H1 (cell line): ENCODE measurements at regions not wholly inside any gene's neighbourhood (a gene's known extent, or its start where the extent isn't known, plus 50 kb on each side); places are given as distances from the start of the nearest gene placed in this dataset.

Source experiments
- CTCF ChIA-PET: fragments of 300-600 bp; sonication (Branson Sonifier 250); formaldehyde crosslinking; loops from one replicate; lab custom pipeline; 2021; ENCODE audit not compliant: partially characterized antibody; lab: Charles Lee
- POLR2A ChIA-PET: fragments of 300-600 bp; sonication (Branson Sonifier 250); formaldehyde crosslinking; loops from one replicate; lab custom pipeline; 2021; ENCODE audit warnings: inconsistent platforms; ENCODE audit not compliant: partially characterized antibody; lab: Charles Lee
- DNase-seq, 2 experiments: peaks; one replicate each; pipeline versions ENCODE4 v3.0.0 to v3.0.0-alpha.2; 2010 to 2022; ENCODE audit warnings: low spot score in 2 of 2, low read depth in 1 of 2, mixed read lengths in 1 of 2
- FAIRE-seq: peaks from 2 replicates; lab custom pipeline; 2011; peaks lifted over from hg19 to GRCh38; lab: Jason Lieb, UNC
- H2AFZ ChIP-seq: 2 replicates; pipeline ENCODE4 v1.8.1; 2012; ENCODE audit warnings: low read length, inconsistent platforms
- H2AK5ac ChIP-seq: 2 replicates; pipeline ENCODE4 v1.6.1; 2013; ENCODE audit warnings: low read depth, low read length
- H2BK120ac ChIP-seq: replicated peaks from 2 replicates; pipeline ENCODE3; 2013; ENCODE audit warnings: low read depth, low read length, inconsistent platforms
- H2BK12ac ChIP-seq: 2 replicates; pipeline ENCODE4 v1.6.1; 2013; ENCODE audit warnings: low read depth, low read length
- H2BK15ac ChIP-seq: 2 replicates; pipeline ENCODE4 v1.6.1; 2013; ENCODE audit warnings: low read length
- H2BK20ac ChIP-seq: 2 replicates; pipeline ENCODE4 v1.6.1; 2013; ENCODE audit warnings: low read length
- H2BK5ac ChIP-seq: 2 replicates; pipeline ENCODE4 v1.6.1; 2013; ENCODE audit warnings: low read depth, low read length
- H3K14ac ChIP-seq: 2 replicates; pipeline ENCODE4 v1.6.1; 2013; ENCODE audit warnings: inconsistent platforms; ENCODE audit not compliant: insufficient read length
- H3K18ac ChIP-seq: 2 replicates; pipeline ENCODE4 v1.6.1; 2013; ENCODE audit warnings: low read length; ENCODE audit errors: extremely low read depth
- H3K23ac ChIP-seq: 2 replicates; pipeline ENCODE4 v1.6.1; 2013; ENCODE audit warnings: inconsistent platforms; ENCODE audit not compliant: insufficient read length
- H3K23me2 ChIP-seq: 2 replicates; pipeline ENCODE4 v1.6.1; 2013; ENCODE audit warnings: low read depth, low read length
- H3K27ac ChIP-seq: 2 replicates; pipeline ENCODE4 v1.6.1; 2011; ENCODE audit warnings: low read depth, low read length, inconsistent platforms
- H3K27me3 ChIP-seq, 4 experiments: replicated peaks in 1 of 4; 1 replicate in 1 of 4; 2 replicates in 3 of 4; pipeline versions ENCODE4 v1.6.1 to v1.8.1; 2011 to 2013; ENCODE audit warnings: low read length in 3 of 4, mild to moderate bottlenecking in 3 of 4, inconsistent platforms in 2 of 4, mixed read lengths in 2 of 4, moderate library complexity in 1 of 4; ENCODE audit not compliant: control insufficient read depth in 3 of 4, insufficient read depth in 3 of 4; ENCODE audit errors: extremely low read depth in 1 of 4
- H3K36me3 ChIP-seq, 4 experiments: 2 replicates each; pipeline versions ENCODE4 v1.6.1 to v1.8.1; 2011 to 2013; ENCODE audit warnings: mild to moderate bottlenecking in 4 of 4, low read length in 3 of 4, moderate library complexity in 2 of 4, control low read depth in 1 of 4, inconsistent platforms in 1 of 4; ENCODE audit not compliant: insufficient read depth in 4 of 4, control insufficient read depth in 2 of 4
- H3K4ac ChIP-seq: replicated peaks from 2 replicates; pipeline ENCODE3; 2013; ENCODE audit warnings: low read length, low read depth, mixed read lengths, inconsistent platforms; ENCODE audit not compliant: insufficient read length
- H3K4me1 ChIP-seq, 4 experiments: replicated peaks in 1 of 4; 1 replicate in 1 of 4; 2 replicates in 3 of 4; pipeline versions ENCODE4 v1.6.1 to v1.8.1; 2011 to 2013; ENCODE audit warnings: low read length in 3 of 4, inconsistent platforms in 2 of 4, mixed read lengths in 1 of 4; ENCODE audit not compliant: insufficient read depth in 4 of 4, control insufficient read depth in 3 of 4
- H3K4me2 ChIP-seq, 2 experiments: 2 replicates each; pipeline versions ENCODE4 v1.6.1 to v1.8.1; 2011 to 2013; ENCODE audit warnings: low read depth in 2 of 2, low read length in 2 of 2, control low read depth in 1 of 2, inconsistent platforms in 1 of 2, mild to moderate bottlenecking in 1 of 2; ENCODE audit not compliant: insufficient read depth in 1 of 2
- H3K4me3 ChIP-seq, 4 experiments: fragments of 200-600, 300-600 bp in 1 of 4; sonication (generic), shearing (Covaris generic), sonication (Bioruptor Twin) in 1 of 4; 2 replicates each; pipeline versions ENCODE4 v1.5.1 to v1.8.1; 2011 to 2016; ENCODE audit warnings: low read length in 4 of 4, low read depth in 3 of 4, control low read depth in 2 of 4, inconsistent platforms in 2 of 4, mild to moderate bottlenecking in 2 of 4, mixed read lengths in 1 of 4, moderate library complexity in 1 of 4; ENCODE audit not compliant: insufficient read depth in 2 of 4; ENCODE audit errors: extremely low read depth in 1 of 4
- H3K56ac ChIP-seq: replicated peaks from 2 replicates; pipeline ENCODE3; 2013; ENCODE audit warnings: low read depth, mild to moderate bottlenecking, mixed read lengths, low read length, inconsistent platforms; ENCODE audit not compliant: insufficient read length
- H3K79me1 ChIP-seq: 2 replicates; pipeline ENCODE4 v1.6.1; 2013; ENCODE audit warnings: low read depth, low read length, control low read depth
- H3K79me2 ChIP-seq, 2 experiments: 2 replicates each; pipeline versions ENCODE4 v1.6.1 to v1.8.1; 2012 to 2013; ENCODE audit warnings: low read length in 2 of 2, mild to moderate bottlenecking in 2 of 2, inconsistent platforms in 1 of 2; ENCODE audit not compliant: insufficient read depth in 2 of 2, control insufficient read depth in 1 of 2
- H3K9ac ChIP-seq, 4 experiments: replicated peaks in 1 of 4; 1 replicate in 1 of 4; 2 replicates in 3 of 4; pipeline versions ENCODE4 v1.6.1 to v1.8.1; 2011 to 2013; ENCODE audit warnings: low read depth in 3 of 4, low read length in 3 of 4, control low read depth in 2 of 4, mild to moderate bottlenecking in 2 of 4, moderate library complexity in 2 of 4, inconsistent platforms in 1 of 4; ENCODE audit errors: extremely low read depth in 1 of 4
- H3K9me3 ChIP-seq, 2 experiments: 2 replicates each; pipeline versions ENCODE4 v1.6.1 to v1.8.1; 2012 to 2013; ENCODE audit warnings: mild to moderate bottlenecking in 2 of 2, moderate library complexity in 2 of 2, control low read depth in 1 of 2, inconsistent platforms in 1 of 2, low read depth in 1 of 2, low read length in 1 of 2, mixed read lengths in 1 of 2; ENCODE audit not compliant: insufficient read depth in 2 of 2
- H4K20me1 ChIP-seq, 2 experiments: replicated peaks in 1 of 2; 2 replicates each; pipeline versions ENCODE3 to v1.8.1; 2011 to 2013; ENCODE audit warnings: inconsistent platforms in 2 of 2, low read length in 2 of 2, mild to moderate bottlenecking in 1 of 2; ENCODE audit not compliant: insufficient read depth in 2 of 2, control insufficient read depth in 1 of 2
- H4K5ac ChIP-seq: 2 replicates; pipeline ENCODE4 v1.6.1; 2013; ENCODE audit warnings: low read length, low read depth, mixed read lengths, inconsistent platforms; ENCODE audit not compliant: insufficient read length
- H4K8ac ChIP-seq: 2 replicates; pipeline ENCODE4 v1.8.0; 2013; ENCODE audit warnings: mild to moderate bottlenecking, moderate library complexity, low read length, inconsistent platforms; ENCODE audit not compliant: insufficient read depth; ENCODE audit errors: extremely low read depth
- H4K91ac ChIP-seq: replicated peaks from 2 replicates; pipeline ENCODE3; 2013; ENCODE audit warnings: low read length, mixed read lengths, inconsistent platforms; ENCODE audit not compliant: insufficient read length
- CHD1 ChIP-seq: IDR thresholded peaks from 2 replicates; pipeline ENCODE4 v1.6.1; 2012; ENCODE audit warnings: low read depth, low read length, improper control_type of control experiment
- CTBP2 ChIP-seq: IDR thresholded peaks from 2 replicates; pipeline ENCODE4 v1.7.0; 2011; ENCODE audit warnings: borderline replicate concordance, mild to moderate bottlenecking, moderate library complexity, mixed read lengths, low read length; ENCODE audit not compliant: insufficient read depth, insufficient read length
- GABPA ChIP-seq: IDR thresholded peaks from 2 replicates; pipeline ENCODE4 v1.6.1; 2011; ENCODE audit warnings: mild to moderate bottlenecking, low read length, moderate library complexity, borderline replicate concordance; ENCODE audit not compliant: insufficient read depth
- GTF2F1 ChIP-seq: IDR thresholded peaks from 2 replicates; pipeline ENCODE4 v1.6.1; 2012; ENCODE audit warnings: low read depth, low read length, improper control_type of control experiment, borderline replicate concordance
- JUN ChIP-seq: IDR thresholded peaks from 2 replicates; pipeline ENCODE4 v1.6.1; 2011; ENCODE audit warnings: low read depth, mild to moderate bottlenecking, improper control_type of control experiment, low read length
- KDM5A ChIP-seq: fragments of 200-600 bp; IDR thresholded peaks from 2 replicates; pipeline ENCODE4 v1.7.1; 2012; ENCODE audit warnings: mild to moderate bottlenecking, low read length, inconsistent platforms, mixed read lengths
- NANOG ChIP-seq: IDR thresholded peaks from 2 replicates; pipeline ENCODE4 v1.6.1; 2011; ENCODE audit warnings: low read length, low read depth, mild to moderate bottlenecking, inconsistent platforms; ENCODE audit not compliant: insufficient read depth, poor library complexity, severe bottlenecking
- PHF8 ChIP-seq: fragments of 200-600 bp; sonication (generic); conservative IDR thresholded peaks from 2 replicates; pipeline ENCODE4 v1.7.1; 2012; ENCODE audit warnings: low read depth, mild to moderate bottlenecking, inconsistent platforms, low read length, moderate library complexity
- POLR2A ChIP-seq, 2 experiments: IDR thresholded peaks; 1 replicate in 1 of 2; 2 replicates in 1 of 2; pipeline ENCODE4 v1.6.1; 2011; ENCODE audit warnings: low read depth in 2 of 2, low read length in 2 of 2, mild to moderate bottlenecking in 2 of 2; ENCODE audit errors: control extremely low read depth in 1 of 2
- POLR2AphosphoS5 ChIP-seq: IDR thresholded peaks from 2 replicates; pipeline ENCODE4 v1.6.1; 2011; ENCODE audit warnings: low read depth, low read length
- POU5F1 ChIP-seq: IDR thresholded peaks from 2 replicates; pipeline ENCODE4 v1.6.1; 2011; ENCODE audit warnings: low read depth, mild to moderate bottlenecking, low read length, moderate library complexity
- SIX5 ChIP-seq: IDR thresholded peaks from 2 replicates; pipeline ENCODE4 v1.6.1; 2011; ENCODE audit warnings: mild to moderate bottlenecking, low read depth, low read length
- SP2 ChIP-seq: IDR thresholded peaks from 2 replicates; pipeline ENCODE4 v1.6.1; 2012; ENCODE audit warnings: mild to moderate bottlenecking, low read length, inconsistent platforms
- TEAD4 ChIP-seq: IDR thresholded peaks from 2 replicates; pipeline ENCODE4 v1.6.1; 2012; ENCODE audit warnings: low read depth, low read length, inconsistent platforms, mixed read lengths
- WGBS, 2 experiments: shearing (Covaris generic) in 1 of 2; methylation state at CpG; one replicate each; pipeline versions ENCODE4 v1.1.6 to v1.1.7; 2013 to 2015; ENCODE audit warnings: low lambda C conversion rate in 2 of 2, mixed read lengths in 2 of 2, inconsistent platforms in 1 of 2, low coverage in 1 of 2, missing lambda C conversion rate in 1 of 2; ENCODE audit not compliant: insufficient replicate concordance in 2 of 2, insufficient coverage in 1 of 2, insufficient read length in 1 of 2; ENCODE audit errors: extremely low coverage in 1 of 2, missing lambda C conversion rate in 1 of 2; 5-methylcytosine and 5-hydroxymethylcytosine counted together
- TF ChIP-seq, protein P1 (sequence below): IDR thresholded peaks from 2 replicates; pipeline ENCODE4 v1.6.1; 2012; ENCODE audit warnings: low read length, inconsistent platforms

DNA sequence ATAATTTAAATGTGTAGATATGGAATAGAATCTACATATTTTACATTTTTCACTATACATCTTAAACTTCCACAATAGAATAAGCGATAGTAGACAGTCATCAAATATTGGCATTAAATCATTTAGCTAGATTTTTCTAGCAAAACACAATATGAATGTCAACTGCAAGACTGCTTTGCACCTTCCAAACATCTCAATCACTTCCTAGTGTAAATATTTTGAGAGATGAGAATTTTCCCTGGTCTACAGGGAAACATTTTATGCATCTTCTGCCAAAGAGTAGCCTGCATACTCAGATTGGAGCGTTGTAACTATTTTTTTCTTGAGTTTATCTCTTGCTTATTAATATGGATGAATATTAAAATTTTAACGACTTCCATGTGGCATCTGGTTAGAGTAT, 897.4 kb downstream of the CENPC start:
- H3K23me2 ChIP-seq: no peaks in the 10 kb centered on the region
- no peak overlapping the region for H3K23ac ChIP-seq
- H3K4ac ChIP-seq: no peak overlapping the region
- no peak overlapping the region for H2BK12ac ChIP-seq
- H2BK5ac ChIP-seq: no peak overlapping the region
- no peaks in the 10 kb centered on the region for H3K79me2 ChIP-seq
- FAIRE-seq (no peak), DNase-seq (no peak)
- no peaks in the 10 kb centered on the region for H3K79me1 ChIP-seq
- H2BK120ac ChIP-seq: no peak overlapping the region
- H3K9me3 ChIP-seq: no peaks in the 10 kb centered on the region
- no peak overlapping the region for H3K18ac ChIP-seq
- H4K91ac ChIP-seq: no peak overlapping the region
- CTCF ChIA-PET: no interaction called here
- 95% methylated on average over 3 of the region's 3 CpGs; no CpG with 5 or more reads in 1 of the 2 experiments for WGBS, 2 experiments
- H3K27me3 ChIP-seq: no peaks in the 10 kb centered on the region
- no peak overlapping the region for H3K56ac ChIP-seq
- POLR2A ChIA-PET: no interaction called here
- H2BK15ac ChIP-seq: no peak overlapping the region
- no peaks in the 10 kb centered on the region for H3K36me3 ChIP-seq
- H3K4me2 ChIP-seq: no peak overlapping the region
- H4K20me1 ChIP-seq: no peaks in the 10 kb centered on the region
- no peak overlapping the region for H4K8ac ChIP-seq
- H3K4me1 ChIP-seq: no peaks in the 10 kb centered on the region
- no peak overlapping the region for H2AK5ac ChIP-seq
- no peak overlapping the region for H3K4me3 ChIP-seq
- no peak overlapping the region for H3K9ac ChIP-seq
- H4K5ac ChIP-seq: no peak overlapping the region
- H3K27ac ChIP-seq: no peak overlapping the region
- H2BK20ac ChIP-seq: no peak overlapping the region
- H2AFZ ChIP-seq: no peak overlapping the region
- H3K14ac ChIP-seq: no peak overlapping the region
- TF ChIP-seq JUN (no peak), POLR2A (IDR thresholded peaks at IDR 0.05; ENCODE audit: control extremely low read depth in 1 of 2, low read depth in 2 of 2, low read length in 2 of 2) (no peak), PHF8 (no peak), GABPA (no peak), SIX5 (no peak), POLR2AphosphoS5 (no peak), GTF2F1 (no peak), POU5F1 (no peak), TEAD4 (no peak), SP2 (no peak), NANOG (no peak), KDM5A (no peak), CTBP2 (no peak), CHD1 (no peak)
- TF ChIP-seq, protein P1, sequence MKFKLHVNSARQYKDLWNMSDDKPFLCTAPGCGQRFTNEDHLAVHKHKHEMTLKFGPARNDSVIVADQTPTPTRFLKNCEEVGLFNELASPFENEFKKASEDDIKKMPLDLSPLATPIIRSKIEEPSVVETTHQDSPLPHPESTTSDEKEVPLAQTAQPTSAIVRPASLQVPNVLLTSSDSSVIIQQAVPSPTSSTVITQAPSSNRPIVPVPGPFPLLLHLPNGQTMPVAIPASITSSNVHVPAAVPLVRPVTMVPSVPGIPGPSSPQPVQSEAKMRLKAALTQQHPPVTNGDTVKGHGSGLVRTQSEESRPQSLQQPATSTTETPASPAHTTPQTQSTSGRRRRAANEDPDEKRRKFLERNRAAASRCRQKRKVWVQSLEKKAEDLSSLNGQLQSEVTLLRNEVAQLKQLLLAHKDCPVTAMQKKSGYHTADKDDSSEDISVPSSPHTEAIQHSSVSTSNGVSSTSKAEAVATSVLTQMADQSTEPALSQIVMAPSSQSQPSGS: no peak
